ENCODE measurements at regions not wholly inside any gene's neighbourhood (a gene's known extent, or its start where the extent isn't known, plus 50 kb on each side); places are given as distances from the start of the nearest gene placed in this dataset.
A peak's percentile ranks its signal among the peaks of the same experiment; 100 is the strongest.

GRCh38 chr1:157893686-157894085, 52.1 kb upstream of the CD5L start:
- DNase-seq (ENCODE audit: low read depth) = no peak

DNA sequence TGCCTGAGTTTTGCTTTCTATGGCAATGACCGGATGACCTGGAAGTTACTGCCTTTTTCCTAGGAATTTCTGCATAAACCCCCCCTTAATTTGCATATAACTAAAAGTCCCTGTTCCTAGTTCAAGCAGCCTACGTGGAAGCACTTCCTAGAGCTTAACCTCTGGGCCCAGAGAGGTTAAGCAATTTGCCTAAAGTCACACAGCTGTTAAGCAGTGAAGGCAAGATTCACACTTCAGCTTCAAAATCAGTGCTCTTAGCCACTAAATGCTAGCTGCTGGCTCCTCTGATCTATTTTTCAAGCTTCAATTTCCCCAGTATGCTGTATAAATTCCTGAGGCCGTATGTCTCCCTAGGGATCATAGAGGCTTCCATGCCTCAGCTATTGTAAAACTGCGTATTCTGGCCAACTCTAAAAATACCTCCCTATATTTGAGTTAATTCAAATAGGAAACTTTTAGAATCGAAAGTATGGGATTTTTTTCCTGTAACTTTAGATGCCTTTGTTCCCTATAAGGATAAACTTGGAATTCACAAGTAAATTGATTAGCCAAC, 53.1 kb upstream of the CD5L start:
- DNase-seq (ENCODE audit: low read depth) = peak; percentile 1

DNA sequence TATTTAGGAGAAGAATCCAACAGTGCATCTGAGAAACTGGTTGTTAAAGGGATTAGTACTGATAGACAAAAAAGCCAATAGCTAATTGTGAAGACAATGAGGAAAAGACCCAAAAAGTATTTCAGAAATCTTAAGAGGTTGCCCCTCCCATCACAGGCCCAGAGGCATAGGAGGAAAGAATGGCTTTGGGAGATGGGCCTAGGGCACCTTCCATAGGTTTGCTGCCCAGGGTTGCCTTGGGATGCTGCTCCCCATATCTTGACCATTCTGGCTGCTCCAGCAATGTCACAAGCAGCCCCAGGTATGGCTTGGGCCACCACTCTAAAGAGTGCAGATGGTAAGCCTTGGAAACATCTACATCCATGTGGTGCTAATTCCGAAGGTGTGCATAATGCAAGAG, 68.7 kb upstream of the CD5L start:
- no peak for DNase-seq (ENCODE audit: low read depth)

DNA sequence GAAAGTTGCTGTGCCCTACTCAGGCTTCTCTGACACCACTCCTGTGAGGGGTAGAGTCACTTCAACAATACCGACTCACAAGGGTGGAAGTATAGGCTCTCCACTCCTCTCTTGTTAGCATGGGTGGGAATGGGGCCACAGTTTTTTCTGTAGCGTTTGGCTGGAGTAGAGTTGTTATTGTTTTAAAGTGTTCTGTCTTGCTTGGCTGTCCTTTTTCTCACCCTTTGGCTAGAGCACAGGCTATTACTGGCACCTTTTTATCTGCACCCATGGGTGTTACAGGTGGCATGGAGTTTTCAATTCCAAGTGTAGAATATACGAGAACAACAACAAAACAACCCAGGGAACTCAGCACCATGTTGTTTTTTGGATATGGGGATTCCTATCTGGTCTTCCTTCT, 74.3 kb upstream of the CD5L start:
- no peak for DNase-seq (ENCODE audit: low read depth)

GRCh38 chr1:157916887-157917570, 75.4 kb upstream of the CD5L start:
- DNase-seq (ENCODE audit: low read depth) = no peak

DNA sequence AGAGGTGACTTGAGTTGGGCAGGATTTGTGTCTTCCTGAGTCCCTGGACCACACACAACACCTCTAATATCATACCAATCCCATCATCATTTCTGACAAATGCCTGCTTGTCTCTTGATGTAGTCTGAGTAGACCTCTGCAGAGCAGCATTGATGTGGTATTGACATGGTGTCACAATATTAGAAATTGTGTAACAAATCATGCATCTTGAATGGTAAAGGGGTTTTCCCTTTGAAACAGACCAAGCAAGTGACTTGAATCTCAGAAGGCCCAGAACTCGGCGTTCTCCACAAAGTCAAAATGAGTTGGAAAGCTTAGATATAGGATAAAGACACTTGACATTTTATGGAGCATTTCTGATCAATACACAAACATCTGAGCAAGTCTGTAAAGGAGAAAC, 72.7 kb upstream of the KIRREL1 start:
- no peak for DNase-seq (ENCODE audit: low read depth)

- DNase-seq (ENCODE audit: low read depth) = no peak
These were observed 67.9 kb upstream of the KIRREL1 start for GRCh38 chr1:157925419-157926166.

DNA sequence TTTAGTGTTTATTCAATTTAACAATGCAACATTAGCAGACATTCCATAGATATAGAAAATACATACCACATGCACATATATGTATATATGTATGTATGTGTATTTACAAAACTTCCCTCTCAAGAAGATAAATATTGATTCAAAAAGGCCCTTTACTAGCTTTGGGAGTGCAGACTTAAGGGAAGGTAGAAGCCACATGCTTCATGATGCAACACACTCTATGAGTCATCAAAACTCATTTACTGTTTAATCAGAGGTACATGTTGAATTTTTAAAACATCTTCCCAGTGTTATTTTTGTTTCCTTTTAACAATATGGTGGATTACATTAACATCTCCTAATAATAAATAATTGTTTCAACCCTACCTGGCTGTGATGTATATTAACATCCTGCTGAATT, 61.4 kb upstream of the KIRREL1 start:
- peak; percentile 35 for DNase-seq (ENCODE audit: low read depth)

DNA sequence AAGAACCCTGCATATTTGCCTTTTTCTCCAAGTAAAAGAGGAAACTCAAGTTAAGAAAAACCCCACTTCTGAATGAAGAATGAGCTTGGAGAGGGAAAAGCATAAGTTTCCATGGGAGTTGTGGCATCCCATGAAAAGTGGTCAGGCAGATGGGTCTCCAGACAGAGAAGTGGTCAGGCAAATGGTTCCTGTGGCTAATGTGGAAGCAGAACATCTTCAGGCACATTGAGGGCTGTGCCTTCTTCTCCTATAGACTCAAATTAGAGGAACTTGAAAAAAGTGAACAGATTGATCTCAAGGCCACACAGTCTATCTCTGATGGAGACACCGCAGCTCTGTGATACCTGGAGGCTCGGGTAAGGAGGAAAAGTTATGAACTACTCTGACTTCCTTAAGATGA, 55.7 kb upstream of the KIRREL1 start:
- no peak for DNase-seq (ENCODE audit: low read depth)

GRCh38 chr1:157941939-157942338, 51.5 kb upstream of the KIRREL1 start:
- DNase-seq (ENCODE audit: low read depth) = no peak
